ENCODE measurements at regions not wholly inside any gene's neighbourhood (a gene's known extent, or its start where the extent isn't known, plus 50 kb on each side); places are given as distances from the start of the nearest gene placed in this dataset.
A peak's percentile ranks its signal among the peaks of the same experiment; 100 is the strongest.

- TF ChIP-seq, protein P1, sequence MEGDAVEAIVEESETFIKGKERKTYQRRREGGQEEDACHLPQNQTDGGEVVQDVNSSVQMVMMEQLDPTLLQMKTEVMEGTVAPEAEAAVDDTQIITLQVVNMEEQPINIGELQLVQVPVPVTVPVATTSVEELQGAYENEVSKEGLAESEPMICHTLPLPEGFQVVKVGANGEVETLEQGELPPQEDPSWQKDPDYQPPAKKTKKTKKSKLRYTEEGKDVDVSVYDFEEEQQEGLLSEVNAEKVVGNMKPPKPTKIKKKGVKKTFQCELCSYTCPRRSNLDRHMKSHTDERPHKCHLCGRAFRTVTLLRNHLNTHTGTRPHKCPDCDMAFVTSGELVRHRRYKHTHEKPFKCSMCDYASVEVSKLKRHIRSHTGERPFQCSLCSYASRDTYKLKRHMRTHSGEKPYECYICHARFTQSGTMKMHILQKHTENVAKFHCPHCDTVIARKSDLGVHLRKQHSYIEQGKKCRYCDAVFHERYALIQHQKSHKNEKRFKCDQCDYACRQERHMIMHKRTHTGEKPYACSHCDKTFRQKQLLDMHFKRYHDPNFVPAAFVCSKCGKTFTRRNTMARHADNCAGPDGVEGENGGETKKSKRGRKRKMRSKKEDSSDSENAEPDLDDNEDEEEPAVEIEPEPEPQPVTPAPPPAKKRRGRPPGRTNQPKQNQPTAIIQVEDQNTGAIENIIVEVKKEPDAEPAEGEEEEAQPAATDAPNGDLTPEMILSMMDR (conservative IDR thresholded peaks at IDR 0.05; ENCODE audit: low read depth, low read length): 0 out of 2 replicates have a peak, but pooled peaks have one; percentile 2
- peak; percentile 89 for TF ChIP-seq CEBPB (IDR thresholded peaks at IDR 0.05; ENCODE audit: low read depth, low read length)
- no peak for TF ChIP-seq POLR2A (IDR thresholded peaks at IDR 0.05; ENCODE audit: low read depth, low read length)
- no peak for TF ChIP-seq ELK1 (IDR thresholded peaks at IDR 0.05; ENCODE audit: borderline replicate concordance, low read depth, low read length)
- TF ChIP-seq USF2 (IDR thresholded peaks at IDR 0.05; ENCODE audit: low read depth, low read length): no peak
- no peak for TF ChIP-seq RCOR1 (IDR thresholded peaks at IDR 0.05; ENCODE audit: insufficient replicate concordance, low read length)
- TF ChIP-seq RFX5 (IDR thresholded peaks at IDR 0.05; ENCODE audit: low read depth, low read length): no peak
- TF ChIP-seq RAD21 (IDR thresholded peaks at IDR 0.05; ENCODE audit: low read length): no peak
- TF ChIP-seq NFE2L2 (IDR thresholded peaks at IDR 0.05; ENCODE audit: low read depth, low read length): no peak
- TF ChIP-seq MAFK (IDR thresholded peaks at IDR 0.05; ENCODE audit: low read depth, low read length): no peak
Observed at GRCh38 chr19:16001481-16002312, 52.9 kb downstream of the OR10H4 start.

Data from IMR-90 (cell line).